GM10266 (cell line): ENCODE measurements at regions not wholly inside any gene's neighbourhood (a gene's known extent, or its start where the extent isn't known, plus 50 kb on each side); places are given as distances from the start of the nearest gene placed in this dataset.

ENCODE experiments used
- DNase-seq: peaks from one replicate; pipeline ENCODE4 v3.0.0; 2012; ENCODE audit errors: extremely low spot score
- TF ChIP-seq, protein P1 (sequence below): IDR thresholded peaks from 2 replicates; pipeline ENCODE4 v1.5.1; 2012; ENCODE audit warnings: mild to moderate bottlenecking, low read depth; ENCODE audit not compliant: control insufficient read depth, insufficient read depth; ENCODE audit errors: missing control alignments

DNA sequence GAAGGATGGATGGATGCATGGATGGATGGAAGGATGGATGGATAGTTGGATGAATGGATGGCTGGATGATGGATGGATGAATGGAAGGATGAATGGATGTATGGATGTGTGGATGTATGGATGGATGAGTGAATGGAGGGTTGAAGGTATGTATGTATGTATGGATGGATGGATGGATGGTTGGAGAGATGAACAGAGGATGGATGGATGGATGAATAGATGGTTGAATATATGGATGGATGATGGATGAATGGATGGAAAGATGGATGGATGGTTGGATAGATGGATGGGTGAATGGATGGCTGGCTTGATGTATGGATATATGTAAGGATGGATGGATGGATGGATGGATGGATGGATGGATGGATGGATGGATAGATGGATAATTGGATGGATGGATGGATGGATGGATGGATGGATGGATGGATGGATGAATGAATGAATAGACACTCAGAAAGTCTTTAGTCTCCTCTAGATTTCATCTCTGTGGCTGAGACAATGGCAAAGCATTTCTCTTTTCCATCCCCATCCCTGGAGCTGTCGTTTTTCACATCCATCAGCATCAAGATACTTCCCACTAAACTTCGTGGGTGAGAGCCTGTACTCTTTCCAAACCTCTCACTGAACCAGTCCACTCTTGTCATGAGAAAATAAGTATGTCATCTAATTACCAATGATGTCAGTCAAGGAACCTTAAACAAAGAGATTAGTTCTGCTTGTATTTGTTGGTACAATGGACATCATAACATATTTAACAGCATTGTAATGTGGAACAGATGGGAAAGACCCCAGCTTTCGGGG lies 74.8 kb upstream of the CLMN start:
- TF ChIP-seq, protein P1, sequence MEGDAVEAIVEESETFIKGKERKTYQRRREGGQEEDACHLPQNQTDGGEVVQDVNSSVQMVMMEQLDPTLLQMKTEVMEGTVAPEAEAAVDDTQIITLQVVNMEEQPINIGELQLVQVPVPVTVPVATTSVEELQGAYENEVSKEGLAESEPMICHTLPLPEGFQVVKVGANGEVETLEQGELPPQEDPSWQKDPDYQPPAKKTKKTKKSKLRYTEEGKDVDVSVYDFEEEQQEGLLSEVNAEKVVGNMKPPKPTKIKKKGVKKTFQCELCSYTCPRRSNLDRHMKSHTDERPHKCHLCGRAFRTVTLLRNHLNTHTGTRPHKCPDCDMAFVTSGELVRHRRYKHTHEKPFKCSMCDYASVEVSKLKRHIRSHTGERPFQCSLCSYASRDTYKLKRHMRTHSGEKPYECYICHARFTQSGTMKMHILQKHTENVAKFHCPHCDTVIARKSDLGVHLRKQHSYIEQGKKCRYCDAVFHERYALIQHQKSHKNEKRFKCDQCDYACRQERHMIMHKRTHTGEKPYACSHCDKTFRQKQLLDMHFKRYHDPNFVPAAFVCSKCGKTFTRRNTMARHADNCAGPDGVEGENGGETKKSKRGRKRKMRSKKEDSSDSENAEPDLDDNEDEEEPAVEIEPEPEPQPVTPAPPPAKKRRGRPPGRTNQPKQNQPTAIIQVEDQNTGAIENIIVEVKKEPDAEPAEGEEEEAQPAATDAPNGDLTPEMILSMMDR = no peak
- no peak for DNase-seq

DNA sequence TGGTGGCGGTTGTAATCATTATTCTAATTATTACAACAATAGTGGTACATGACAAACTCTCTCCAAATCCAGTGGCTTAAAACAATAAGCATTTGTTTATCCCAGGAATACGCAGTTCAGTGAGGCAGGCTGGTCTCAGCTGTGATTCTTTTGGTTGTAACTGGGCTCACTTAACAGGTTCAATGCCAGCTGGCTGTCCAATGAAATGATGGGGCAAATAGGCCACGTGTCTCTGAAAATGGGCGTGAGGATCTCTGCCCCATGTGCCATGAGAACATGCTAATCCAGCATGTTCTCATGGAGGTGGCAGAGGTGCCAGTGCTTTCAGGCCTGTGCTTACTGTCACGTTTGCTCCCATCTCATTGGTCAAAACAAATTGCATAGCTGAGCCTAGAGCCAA lies 73.1 kb upstream of the CLMN start:
- TF ChIP-seq, protein P1 = no peak
- DNase-seq = no peak

DNA sequence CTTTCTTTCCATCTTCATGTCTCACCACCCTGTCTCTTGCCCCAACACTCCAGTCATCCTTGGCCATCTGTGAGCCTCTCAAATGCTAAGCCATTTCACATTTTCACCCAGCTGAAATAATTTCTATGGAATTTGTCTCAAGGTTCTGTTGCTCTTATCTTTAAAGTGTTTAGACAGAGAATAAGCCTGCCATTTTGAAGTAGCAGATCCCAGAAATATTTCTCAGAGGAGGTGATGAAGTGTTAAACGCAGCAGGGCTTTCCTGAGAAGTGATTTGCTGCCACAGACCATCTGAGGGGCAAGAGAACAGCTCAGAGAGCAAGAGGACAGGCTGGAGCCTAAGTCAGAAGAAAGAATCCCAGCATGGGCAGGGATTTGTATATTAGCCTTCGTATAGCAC lies 71.6 kb upstream of the CLMN start:
- TF ChIP-seq, protein P1 = no peak
- DNase-seq = no peak

DNA sequence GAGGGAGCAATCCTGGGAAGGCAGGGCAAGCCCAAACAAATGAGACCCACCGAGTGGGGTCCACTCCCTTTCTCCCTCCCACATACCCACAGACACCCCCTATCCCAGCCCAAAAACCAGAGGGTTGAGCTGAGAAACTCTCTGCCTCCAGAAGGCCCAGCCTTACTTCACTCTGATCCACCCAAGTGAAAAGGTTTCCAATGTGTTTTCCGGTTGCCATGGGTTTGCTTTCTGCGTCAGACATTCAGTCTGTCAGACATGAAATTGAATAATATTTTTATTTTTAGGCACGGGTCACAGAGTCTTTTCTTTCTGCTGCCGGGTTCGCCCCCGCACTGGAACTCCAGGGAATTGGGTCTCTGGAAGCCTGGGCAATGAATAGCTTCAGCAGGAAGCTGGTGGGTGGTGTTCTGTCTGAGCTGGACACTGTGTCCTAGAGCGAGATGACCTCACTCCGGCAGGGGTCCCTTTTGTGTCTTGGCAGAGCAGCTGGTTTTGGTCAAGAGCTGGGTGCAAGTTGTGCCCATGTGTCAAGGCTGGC lies 69.8 kb upstream of the CLMN start:
- DNase-seq = no peak
- TF ChIP-seq, protein P1 = no peak

DNA sequence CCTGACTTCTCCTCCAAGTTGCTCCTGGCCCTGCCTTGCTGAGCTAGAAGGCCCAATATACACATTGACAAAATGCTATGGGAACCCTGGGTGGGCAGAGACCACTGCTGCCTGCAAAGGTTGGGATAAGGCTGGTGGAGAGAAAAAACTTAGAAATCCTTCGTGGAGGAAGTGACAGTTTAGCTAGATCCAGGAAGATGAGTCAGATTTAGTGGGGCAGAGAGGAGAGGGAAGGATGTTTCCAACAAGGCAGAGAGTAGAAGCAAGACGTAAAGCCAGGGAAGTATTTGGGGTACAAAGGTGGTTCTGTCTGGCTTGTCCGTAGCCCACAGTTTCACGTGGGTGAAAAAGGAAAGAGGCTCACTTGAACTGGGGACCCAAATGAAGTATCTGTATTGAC lies 69.0 kb upstream of the CLMN start:
- DNase-seq = no peak
- TF ChIP-seq, protein P1 = no peak

DNA sequence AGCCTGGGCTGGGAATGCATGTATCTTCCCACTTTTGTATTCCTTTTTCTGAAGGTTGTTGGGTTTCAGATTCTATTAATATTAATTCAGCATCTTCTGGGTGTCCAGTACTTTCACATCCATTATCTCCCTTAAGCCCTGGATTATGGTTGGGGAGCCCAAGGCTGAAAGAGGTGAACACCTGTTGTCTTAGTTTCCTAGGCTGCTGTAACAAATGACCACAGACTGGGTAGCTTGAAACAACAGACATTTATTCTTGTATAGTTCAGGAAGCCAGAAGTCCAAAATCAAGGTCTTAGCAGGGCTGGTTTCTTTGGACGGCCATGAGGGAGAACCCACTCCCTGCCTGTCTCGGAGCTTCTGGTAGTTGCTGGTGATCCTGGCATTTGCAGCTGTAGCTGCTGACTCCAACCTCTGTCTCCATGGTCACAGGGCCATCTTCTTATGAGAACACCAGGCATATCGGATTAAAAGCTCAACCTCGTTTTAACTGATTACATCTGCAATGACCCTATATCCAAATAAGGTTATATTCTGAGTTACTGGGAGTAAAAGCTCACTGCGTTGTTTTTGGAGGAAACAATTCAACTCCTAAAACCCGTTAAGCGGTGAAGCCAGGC lies 68.2 kb upstream of the CLMN start:
- TF ChIP-seq, protein P1 = no peak
- DNase-seq = no peak

DNA sequence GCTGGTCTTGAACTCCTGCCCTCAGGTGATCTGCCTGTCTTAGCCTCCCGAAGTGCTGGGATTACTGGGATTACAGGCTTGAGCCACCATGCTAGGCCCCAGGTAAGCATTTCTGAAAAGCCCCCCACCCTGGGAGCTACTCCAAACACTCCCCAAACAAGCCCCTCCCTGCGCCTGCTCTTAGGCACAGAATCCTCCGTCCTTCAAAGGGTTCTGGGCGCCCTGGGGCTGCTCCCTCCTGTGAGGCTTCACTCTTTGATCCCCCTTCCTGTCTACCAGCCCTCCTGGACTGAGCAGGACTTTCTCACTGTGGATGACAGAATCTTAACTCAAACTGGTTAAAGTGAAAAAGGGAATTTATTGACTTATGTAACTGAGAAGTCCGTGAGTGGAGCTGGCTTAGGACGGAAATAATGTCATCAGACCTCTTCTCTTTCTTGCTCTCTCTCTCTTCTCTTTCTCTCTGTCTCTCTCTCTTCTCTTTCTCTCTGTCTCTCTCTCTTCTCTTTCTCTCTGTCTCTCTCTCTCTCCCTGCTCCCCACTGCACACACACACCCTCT lies 66.9 kb upstream of the CLMN start:
- DNase-seq = no peak
- TF ChIP-seq, protein P1 = no peak
